IMR-90 (cell line): ENCODE measurements at regions not wholly inside any gene's neighbourhood (a gene's known extent, or its start where the extent isn't known, plus 50 kb on each side); places are given as distances from the start of the nearest gene placed in this dataset.

Experiments used
- ATAC-seq: fragments of 200-7000 bp; cut with Tn5 transposase; 2 replicates; pipeline ENCODE4 v1.9.1; 2020; ENCODE audit warnings: low read depth, mild to moderate bottlenecking, moderate library complexity
- BruUV-seq: library from RNA; stranded (reverse); fragments of 400-500 nt; replicated peaks from 2 replicates; lab custom pipeline; 2021; lab: Mats Ljungman, UMichigan
- CTCF ChIA-PET: fragments of 300-600 bp; formaldehyde crosslinking; extraction: SDS; loops from one replicate; lab custom pipeline; 2021; ENCODE audit warnings: antibody characterized with exemption; lab: Yijun Ruan, JAX
- POLR2A ChIA-PET: fragments of 300-600 bp; sonication (Branson Sonifier 250); formaldehyde crosslinking; loops from one replicate; lab custom pipeline; 2022; ENCODE audit warnings: antibody characterized with exemption; ENCODE audit not compliant: unreplicated experiment; lab: Charles Lee
- DNase-seq: peaks from one replicate; pipeline ENCODE4 v3.0.0; 2013
- H2AFZ ChIP-seq: replicated peaks from 2 replicates; pipeline ENCODE3; 2013; ENCODE audit warnings: low read length, mild to moderate bottlenecking; ENCODE audit not compliant: poor library complexity
- H2AK5ac ChIP-seq: 2 replicates; pipeline ENCODE4 v1.6.1; 2013; ENCODE audit warnings: low read depth, low read length, inconsistent platforms
- H2AK9ac ChIP-seq: replicated peaks from 2 replicates; pipeline ENCODE3; 2013; ENCODE audit warnings: mild to moderate bottlenecking, low read depth, low read length, moderate library complexity; ENCODE audit not compliant: poor library complexity
- H2BK120ac ChIP-seq: 2 replicates; pipeline ENCODE4 v1.6.1; 2013; ENCODE audit warnings: low read depth, low read length, inconsistent platforms
- H2BK15ac ChIP-seq: 3 replicates; pipeline ENCODE4 v1.6.1; 2013; ENCODE audit warnings: low read depth, low read length, inconsistent platforms
- H2BK20ac ChIP-seq: 2 replicates; pipeline ENCODE4 v1.6.1; 2013; ENCODE audit warnings: low read depth, mild to moderate bottlenecking, inconsistent platforms, low read length, moderate library complexity
- H2BK5ac ChIP-seq: 2 replicates; pipeline ENCODE4 v1.6.1; 2013; ENCODE audit warnings: mild to moderate bottlenecking, low read depth, low read length, inconsistent platforms; ENCODE audit not compliant: poor library complexity, severe bottlenecking
- H3K14ac ChIP-seq: replicated peaks from 2 replicates; pipeline ENCODE4 v1.6.1; 2013; ENCODE audit warnings: low read depth, low read length, inconsistent platforms
- H3K18ac ChIP-seq: 2 replicates; pipeline ENCODE4 v1.6.1; 2013; ENCODE audit warnings: low read depth, low read length, control low read depth
- H3K23ac ChIP-seq: 2 replicates; pipeline ENCODE4 v1.6.1; 2013; ENCODE audit warnings: low read depth, low read length, inconsistent platforms
- H3K27ac ChIP-seq: 2 replicates; pipeline ENCODE4 v1.5.1; 2013; ENCODE audit warnings: mild to moderate bottlenecking, control low read depth, low read length; ENCODE audit not compliant: insufficient read depth
- H3K27me3 ChIP-seq: 2 replicates; pipeline ENCODE4 v1.6.1; 2013; ENCODE audit warnings: low read length; ENCODE audit not compliant: control insufficient read depth, insufficient read depth
- H3K36me3 ChIP-seq: 2 replicates; pipeline ENCODE4 v1.6.1; 2013; ENCODE audit warnings: low read length, mixed read lengths; ENCODE audit not compliant: control insufficient read depth, insufficient read depth
- H3K4ac ChIP-seq: 2 replicates; pipeline ENCODE4 v1.6.1; 2013; ENCODE audit warnings: low read depth, low read length, inconsistent platforms
- H3K4me1 ChIP-seq: 2 replicates; pipeline ENCODE4 v1.6.1; 2013; ENCODE audit warnings: low read length, mixed read lengths; ENCODE audit not compliant: control insufficient read depth, insufficient read depth
- H3K4me2 ChIP-seq: 2 replicates; pipeline ENCODE4 v1.6.1; 2013; ENCODE audit warnings: low read depth, mild to moderate bottlenecking, control low read depth, low read length, moderate library complexity
- H3K4me3 ChIP-seq: 2 replicates; pipeline ENCODE4 v1.5.1; 2013; ENCODE audit warnings: low read depth, mild to moderate bottlenecking, control low read depth, low read length, moderate library complexity; ENCODE audit not compliant: insufficient read depth
- H3K56ac ChIP-seq: 2 replicates; pipeline ENCODE4 v1.6.1; 2013; ENCODE audit warnings: low read length, inconsistent platforms; ENCODE audit not compliant: insufficient read depth; ENCODE audit errors: extremely low read depth
- H3K79me1 ChIP-seq, 2 experiments: 2 replicates each; pipeline ENCODE4 v1.6.1; 2013; ENCODE audit warnings: low read length in 2 of 2, inconsistent platforms in 1 of 2, low read depth in 1 of 2
- H3K9ac ChIP-seq: 2 replicates; pipeline ENCODE4 v1.6.1; 2013; ENCODE audit warnings: low read depth, low read length, control low read depth
- H3K9me1 ChIP-seq: 2 replicates; pipeline ENCODE4 v1.6.1; 2013; ENCODE audit warnings: low read length, inconsistent platforms; ENCODE audit not compliant: insufficient read depth
- H3K9me3 ChIP-seq: 2 replicates; pipeline ENCODE4 v1.6.1; 2013; ENCODE audit warnings: low read length; ENCODE audit not compliant: control insufficient read depth, insufficient read depth
- H4K20me1 ChIP-seq: 2 replicates; pipeline ENCODE4 v1.6.1; 2013; ENCODE audit warnings: low read length, inconsistent platforms; ENCODE audit not compliant: insufficient read depth
- H4K5ac ChIP-seq: 2 replicates; pipeline ENCODE4 v1.6.1; 2013; ENCODE audit warnings: mild to moderate bottlenecking, low read depth, low read length, control low read depth
- H4K8ac ChIP-seq, 2 experiments: 2 replicates each; pipeline ENCODE4 v1.6.1; 2013; ENCODE audit warnings: low read depth in 2 of 2, low read length in 2 of 2, control low read depth in 1 of 2, inconsistent platforms in 1 of 2
- H4K91ac ChIP-seq: 2 replicates; pipeline ENCODE4 v1.6.1; 2013; ENCODE audit warnings: low read depth, low read length, inconsistent platforms; ENCODE audit not compliant: insufficient read depth
- BHLHE40 ChIP-seq: fragments of 150-350 bp; IDR thresholded peaks from 2 replicates; pipeline ENCODE4 v1.6.1; 2016; ENCODE audit warnings: mild to moderate bottlenecking, low read depth, low read length
- MAZ ChIP-seq: IDR thresholded peaks from 2 replicates; pipeline ENCODE4 v1.6.1; 2012; ENCODE audit warnings: low read depth, mild to moderate bottlenecking, low read length, improper control_type of control experiment, moderate library complexity, borderline replicate concordance
- MXI1 ChIP-seq: IDR thresholded peaks from 2 replicates; pipeline ENCODE4 v1.6.1; 2012; ENCODE audit warnings: low read depth, mild to moderate bottlenecking, low read length, moderate library complexity, borderline replicate concordance
- NFE2L2 ChIP-seq: fragments of 150-350 bp; IDR thresholded peaks from 2 replicates; pipeline ENCODE4 v1.6.1; 2016; ENCODE audit warnings: low read depth, mild to moderate bottlenecking, low read length
- POLR2A ChIP-seq: IDR thresholded peaks from 2 replicates; pipeline ENCODE4 v1.6.1; 2012; ENCODE audit warnings: mild to moderate bottlenecking, low read depth, low read length
- RAD21 ChIP-seq: IDR thresholded peaks from 2 replicates; pipeline ENCODE4 v1.6.1; 2012; ENCODE audit warnings: low read length, improper control_type of control experiment
- RFX5 ChIP-seq: IDR thresholded peaks from 2 replicates; pipeline ENCODE4 v1.8.0; 2012; ENCODE audit warnings: low read depth, mild to moderate bottlenecking, low read length, moderate library complexity
- WGBS, 2 experiments: methylation state at CpG; one replicate each; pipeline versions ENCODE4 v1.1.5 to v1.1.7; 2013; ENCODE audit warnings: missing lambda C conversion rate in 2 of 2; ENCODE audit not compliant: insufficient read length in 1 of 2; ENCODE audit errors: extremely low coverage in 2 of 2; 5-methylcytosine and 5-hydroxymethylcytosine counted together
- dilution Hi-C: fragments of 300-500 bp; cut with HindIII; formaldehyde crosslinking; loops from one replicate; pipeline ENCODE4 v1.14.3; 2018; ENCODE audit warnings: low sequenced_read_pairs; ENCODE audit not compliant: unreplicated experiment
- in situ Hi-C: fragments of 300-500 bp; cut with MboI; formaldehyde crosslinking; loops from 3 replicates; pipeline ENCODE4 v1.14.3; 2019; ENCODE audit warnings: low sequenced_read_pairs, inconsistent platforms, mixed read lengths
- intact Hi-C: fragments of 100-400 bp; cut with micrococcal nuclease; formaldehyde crosslinking; loops from 2 replicates; pipeline ENCODE4 v1.10.0; 2022
- TF ChIP-seq, protein P1 (sequence below): fragments of 150-350 bp; IDR thresholded peaks from 2 replicates; pipeline ENCODE4 v1.6.1; 2016; ENCODE audit warnings: low read depth, mild to moderate bottlenecking, low read length, moderate library complexity, borderline replicate concordance
- TF ChIP-seq, protein P2 (sequence below): conservative IDR thresholded peaks from 2 replicates; pipeline ENCODE4 v1.5.1; 2012; ENCODE audit warnings: mild to moderate bottlenecking, low read depth, low read length, improper control_type of control experiment
- TF ChIP-seq, protein P3 (sequence below): fragments of 150-350 bp; IDR thresholded peaks from 2 replicates; pipeline ENCODE4 v1.6.1; 2017; ENCODE audit warnings: mild to moderate bottlenecking, antibody characterized with exemption, low read length, low read depth

DNA sequence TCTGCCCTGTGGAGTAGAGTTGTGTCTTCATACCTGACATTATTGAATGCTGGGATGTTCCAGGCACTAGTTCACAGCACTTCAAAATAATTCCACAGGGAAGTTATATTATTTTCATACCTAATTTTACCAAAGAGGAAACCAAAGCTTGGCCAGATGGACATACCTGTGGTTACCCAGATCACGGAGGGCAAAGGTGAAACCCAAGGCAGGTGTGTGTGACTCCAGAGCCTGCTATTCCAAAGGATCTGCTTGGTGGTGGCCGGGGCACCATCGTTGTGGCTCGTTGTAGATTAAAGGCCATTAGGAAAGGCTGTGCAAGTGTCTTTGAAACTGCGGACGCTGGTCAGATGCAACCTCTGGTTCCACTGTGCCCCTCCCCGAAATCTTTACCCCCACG lies 108.6 kb downstream of the ZBTB18 start:
- ATAC-seq (no peak), DNase-seq (no peak)
- in situ Hi-C loops (no loop called here), intact Hi-C loops (no loop called here), dilution Hi-C loops (no loop called here)
- Histone ChIP-seq H2AK9ac (no peak overlapping the region), H3K4me2 (no peak overlapping the region), H3K14ac (no peak overlapping the region), H3K9me3 (no peaks in the 10 kb centered on the region), H3K79me1 (no peaks in the 10 kb centered on the region), H2BK120ac (no peak overlapping the region), H3K4ac (no peak overlapping the region), H4K20me1 (no peaks in the 10 kb centered on the region), H3K27ac (no peak overlapping the region), H3K9ac (no peak overlapping the region), H2BK20ac (no peak overlapping the region), H3K9me1 (peaks cover 13% of the 10 kb centered on the region), H3K36me3 (no peaks in the 10 kb centered on the region), H3K4me1 (peaks cover 15% of the 10 kb centered on the region), H2BK5ac (no peak overlapping the region), H4K91ac (no peak overlapping the region), H3K27me3 (no peaks in the 10 kb centered on the region), H4K8ac (no peak overlapping the region), H3K23ac (no peak overlapping the region), H2BK15ac (no peak overlapping the region), H3K4me3 (no peak overlapping the region), H2AK5ac (no peak overlapping the region), H3K18ac (no peak overlapping the region), H4K5ac (no peak overlapping the region), H2AFZ (no peak overlapping the region), H3K56ac (no peak overlapping the region)
- ChIA-PET POLR2A (no interaction called here), CTCF (no interaction called here)
- WGBS, 2 experiments = no CpG with 5 or more reads among the region's 8 CpGs
- TF ChIP-seq MXI1 = no peak
- TF ChIP-seq, protein P1, sequence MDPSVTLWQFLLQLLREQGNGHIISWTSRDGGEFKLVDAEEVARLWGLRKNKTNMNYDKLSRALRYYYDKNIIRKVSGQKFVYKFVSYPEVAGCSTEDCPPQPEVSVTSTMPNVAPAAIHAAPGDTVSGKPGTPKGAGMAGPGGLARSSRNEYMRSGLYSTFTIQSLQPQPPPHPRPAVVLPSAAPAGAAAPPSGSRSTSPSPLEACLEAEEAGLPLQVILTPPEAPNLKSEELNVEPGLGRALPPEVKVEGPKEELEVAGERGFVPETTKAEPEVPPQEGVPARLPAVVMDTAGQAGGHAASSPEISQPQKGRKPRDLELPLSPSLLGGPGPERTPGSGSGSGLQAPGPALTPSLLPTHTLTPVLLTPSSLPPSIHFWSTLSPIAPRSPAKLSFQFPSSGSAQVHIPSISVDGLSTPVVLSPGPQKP = no peak
- no peak for TF ChIP-seq MAZ
- TF ChIP-seq, protein P2, sequence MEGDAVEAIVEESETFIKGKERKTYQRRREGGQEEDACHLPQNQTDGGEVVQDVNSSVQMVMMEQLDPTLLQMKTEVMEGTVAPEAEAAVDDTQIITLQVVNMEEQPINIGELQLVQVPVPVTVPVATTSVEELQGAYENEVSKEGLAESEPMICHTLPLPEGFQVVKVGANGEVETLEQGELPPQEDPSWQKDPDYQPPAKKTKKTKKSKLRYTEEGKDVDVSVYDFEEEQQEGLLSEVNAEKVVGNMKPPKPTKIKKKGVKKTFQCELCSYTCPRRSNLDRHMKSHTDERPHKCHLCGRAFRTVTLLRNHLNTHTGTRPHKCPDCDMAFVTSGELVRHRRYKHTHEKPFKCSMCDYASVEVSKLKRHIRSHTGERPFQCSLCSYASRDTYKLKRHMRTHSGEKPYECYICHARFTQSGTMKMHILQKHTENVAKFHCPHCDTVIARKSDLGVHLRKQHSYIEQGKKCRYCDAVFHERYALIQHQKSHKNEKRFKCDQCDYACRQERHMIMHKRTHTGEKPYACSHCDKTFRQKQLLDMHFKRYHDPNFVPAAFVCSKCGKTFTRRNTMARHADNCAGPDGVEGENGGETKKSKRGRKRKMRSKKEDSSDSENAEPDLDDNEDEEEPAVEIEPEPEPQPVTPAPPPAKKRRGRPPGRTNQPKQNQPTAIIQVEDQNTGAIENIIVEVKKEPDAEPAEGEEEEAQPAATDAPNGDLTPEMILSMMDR = no peak
- no peak for TF ChIP-seq POLR2A
- TF ChIP-seq RAD21 = no peak
- TF ChIP-seq, protein P3, sequence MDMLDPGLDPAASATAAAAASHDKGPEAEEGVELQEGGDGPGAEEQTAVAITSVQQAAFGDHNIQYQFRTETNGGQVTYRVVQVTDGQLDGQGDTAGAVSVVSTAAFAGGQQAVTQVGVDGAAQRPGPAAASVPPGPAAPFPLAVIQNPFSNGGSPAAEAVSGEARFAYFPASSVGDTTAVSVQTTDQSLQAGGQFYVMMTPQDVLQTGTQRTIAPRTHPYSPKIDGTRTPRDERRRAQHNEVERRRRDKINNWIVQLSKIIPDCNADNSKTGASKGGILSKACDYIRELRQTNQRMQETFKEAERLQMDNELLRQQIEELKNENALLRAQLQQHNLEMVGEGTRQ = no peak
- TF ChIP-seq NFE2L2 = no peak
- no peak for TF ChIP-seq BHLHE40
- no peak for TF ChIP-seq RFX5
- no TSS peak for BruUV-seq
